Activated T-helper 2 cell treated with anti-CD3 and anti-CD28 coated beads, Interferon-gamma antibody, Interleukin-2, Interleukin-4, amounts not matched to agents 10 μg/mL and 5 μg/mL and 100 μg/mL, durations not matched to agents 14 hours and 24 hours and 36 hours (primary cell): ENCODE measurements at regions not wholly inside any gene's neighbourhood (a gene's known extent, or its start where the extent isn't known, plus 50 kb on each side); places are given as distances from the start of the nearest gene placed in this dataset.

ENCODE experiments used
- DNase-seq: peaks from one replicate; pipeline ENCODE4 v3.0.0; 2021; ENCODE audit warnings: low spot score
- H3K27ac Mint-ChIP-seq: one replicate; pipeline ENCODE4 v1.8.0; 2021; ENCODE audit warnings: mixed read lengths
- H3K27me3 Mint-ChIP-seq: one replicate; pipeline ENCODE4 v1.8.0; 2021; ENCODE audit warnings: low read depth, mixed read lengths
- H3K36me3 Mint-ChIP-seq: one replicate; pipeline ENCODE4 v1.8.0; 2021; ENCODE audit warnings: low read depth, mixed read lengths
- H3K4me1 Mint-ChIP-seq: one replicate; pipeline ENCODE4 v1.8.0; 2021; ENCODE audit warnings: low read depth, mixed read lengths
- H3K4me3 Mint-ChIP-seq: one replicate; pipeline ENCODE4 v1.8.0; 2021; ENCODE audit warnings: low read depth, mild to moderate bottlenecking, moderate library complexity, mixed read lengths
- H3K9me3 Mint-ChIP-seq: one replicate; pipeline ENCODE4 v1.8.0; 2021; ENCODE audit warnings: mixed read lengths
- intact Hi-C: fragments of 100-400 bp; cut with micrococcal nuclease; formaldehyde crosslinking; loops from one replicate; pipeline ENCODE4 v1.15.1; 2023

- intact Hi-C loops: no loop called here
- no peaks in the 10 kb centered on the region for H3K4me1 Mint-ChIP-seq
- no peak for DNase-seq
- H3K36me3 Mint-ChIP-seq: no peaks in the 10 kb centered on the region
- H3K9me3 Mint-ChIP-seq: no peaks in the 10 kb centered on the region
- no peak overlapping the region for H3K4me3 Mint-ChIP-seq
- no peak overlapping the region for H3K27ac Mint-ChIP-seq
- H3K27me3 Mint-ChIP-seq: no peaks in the 10 kb centered on the region
Observed at GRCh38 chr4:163609019-163609418, 114.5 kb downstream of the TMA16 start.

GRCh38 chr4:163610648-163611047, 116.2 kb downstream of the TMA16 start:
- intact Hi-C loops: no loop called here
- Mint-ChIP-seq H3K27ac (no peak overlapping the region), H3K36me3 (no peaks in the 10 kb centered on the region), H3K4me3 (no peak overlapping the region), H3K27me3 (no peaks in the 10 kb centered on the region), H3K4me1 (no peaks in the 10 kb centered on the region), H3K9me3 (no peaks in the 10 kb centered on the region)
- DNase-seq: no peak

DNA sequence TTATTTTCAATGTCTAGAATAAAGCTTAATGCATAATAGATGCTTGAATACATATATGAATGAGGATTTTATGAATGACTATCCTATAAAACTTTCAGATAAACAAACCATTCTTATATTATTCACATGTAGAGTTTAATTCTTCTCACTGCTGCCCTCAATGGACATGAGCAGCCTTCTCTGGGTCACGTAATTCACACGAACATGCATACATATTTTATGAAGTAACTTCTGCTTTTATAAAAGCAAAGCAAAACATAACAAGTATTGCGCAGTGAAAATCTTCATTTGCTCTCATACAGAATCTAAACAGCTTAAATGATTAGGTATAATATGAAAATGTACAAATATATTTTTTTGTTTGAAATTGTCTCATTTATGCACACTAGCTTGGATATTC, 116.7 kb downstream of the TMA16 start:
- H3K27me3 Mint-ChIP-seq: no peaks in the 10 kb centered on the region
- no peak for DNase-seq
- H3K9me3 Mint-ChIP-seq: no peaks in the 10 kb centered on the region
- H3K4me1 Mint-ChIP-seq: no peaks in the 10 kb centered on the region
- no peak overlapping the region for H3K27ac Mint-ChIP-seq
- no peaks in the 10 kb centered on the region for H3K36me3 Mint-ChIP-seq
- no peak overlapping the region for H3K4me3 Mint-ChIP-seq
- intact Hi-C loops: no loop called here

DNA sequence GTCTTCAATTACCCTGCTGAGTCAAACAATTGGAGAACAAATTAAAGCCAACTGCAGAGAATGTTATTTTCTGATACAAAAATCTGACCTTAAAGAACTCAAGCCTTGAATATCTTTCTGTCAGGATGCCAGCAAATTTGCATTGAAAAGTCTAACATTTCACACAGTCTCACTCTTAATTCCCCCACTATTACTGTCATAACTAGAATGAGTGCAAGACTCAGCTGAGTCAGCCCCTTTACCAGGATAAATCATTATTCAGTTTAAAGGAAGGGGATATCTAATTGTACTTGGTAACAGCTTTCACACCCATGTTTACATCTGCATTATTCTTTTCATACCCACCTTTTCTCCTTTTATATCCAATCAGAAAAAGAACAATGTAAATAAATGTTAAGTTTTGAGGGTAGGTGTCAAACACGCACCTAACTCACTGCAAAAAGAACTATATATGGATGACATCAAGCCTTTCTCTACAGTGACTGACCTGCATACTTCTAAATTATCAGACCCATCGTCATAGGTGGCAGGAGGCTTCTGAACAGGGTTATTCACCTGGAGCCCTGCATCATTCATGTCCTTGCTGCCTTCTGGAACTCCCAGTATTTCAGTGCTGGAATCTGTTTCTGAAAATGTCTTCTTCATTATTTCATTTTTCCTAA, 117.4 kb downstream of the TMA16 start:
- Mint-ChIP-seq H3K27me3 (no peaks in the 10 kb centered on the region), H3K4me3 (no peak overlapping the region), H3K9me3 (no peaks in the 10 kb centered on the region), H3K27ac (no peak overlapping the region), H3K36me3 (no peaks in the 10 kb centered on the region), H3K4me1 (no peaks in the 10 kb centered on the region)
- DNase-seq: no peak
- intact Hi-C loops: no loop called here

DNA sequence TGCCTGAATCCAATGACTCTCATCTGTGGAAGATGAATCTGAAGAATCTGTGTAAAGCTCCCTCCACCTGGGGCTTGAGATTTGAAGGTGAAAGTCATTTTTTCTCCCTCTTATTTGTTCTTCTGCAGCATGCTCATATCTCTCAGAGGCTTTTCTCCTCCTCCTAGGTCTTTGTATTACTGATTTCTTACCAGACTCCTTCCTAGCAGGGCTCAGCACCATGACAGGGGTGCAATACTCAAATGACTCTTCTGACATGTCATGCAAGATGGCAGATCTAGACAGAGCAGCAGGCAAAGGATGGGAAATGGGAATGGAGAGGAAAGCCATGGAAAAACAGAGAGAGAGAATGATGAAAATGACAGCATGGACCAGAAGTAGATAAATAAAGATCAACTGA, 118.3 kb downstream of the TMA16 start:
- H3K9me3 Mint-ChIP-seq: no peaks in the 10 kb centered on the region
- H3K27me3 Mint-ChIP-seq: no peaks in the 10 kb centered on the region
- DNase-seq: no peak
- intact Hi-C loops: no loop called here
- H3K27ac Mint-ChIP-seq: no peak overlapping the region
- no peaks in the 10 kb centered on the region for H3K4me1 Mint-ChIP-seq
- H3K36me3 Mint-ChIP-seq: no peaks in the 10 kb centered on the region
- H3K4me3 Mint-ChIP-seq: no peak overlapping the region

- Mint-ChIP-seq H3K4me3 (no peak overlapping the region), H3K27me3 (no peaks in the 10 kb centered on the region), H3K27ac (no peak overlapping the region), H3K9me3 (no peaks in the 10 kb centered on the region), H3K36me3 (no peaks in the 10 kb centered on the region), H3K4me1 (no peaks in the 10 kb centered on the region)
- intact Hi-C loops: no loop called here
- no peak for DNase-seq
Observed at GRCh38 chr4:163613383-163613782, 118.9 kb downstream of the TMA16 start.

DNA sequence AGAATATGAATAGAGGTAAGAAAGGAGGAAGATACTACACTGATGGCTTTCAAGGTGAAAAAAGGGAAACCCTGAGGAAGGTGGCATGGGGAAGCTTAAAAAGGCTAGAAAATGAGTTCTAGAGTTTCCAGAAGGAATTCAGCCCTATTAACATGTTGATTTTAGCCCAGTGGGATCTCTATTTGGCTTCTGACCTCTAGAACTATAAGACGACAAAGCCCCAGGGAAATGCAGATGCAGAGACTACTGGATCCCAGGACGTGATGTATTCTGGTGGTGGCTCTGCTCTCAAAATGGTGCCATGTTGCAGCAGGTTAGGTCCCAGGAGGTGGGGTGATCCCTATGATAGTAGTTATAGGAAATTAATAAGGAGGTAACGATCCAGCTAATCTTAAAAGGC, 120.4 kb downstream of the TMA16 start:
- intact Hi-C loops: no loop called here
- H3K36me3 Mint-ChIP-seq: no peaks in the 10 kb centered on the region
- no peak overlapping the region for H3K4me3 Mint-ChIP-seq
- no peaks in the 10 kb centered on the region for H3K4me1 Mint-ChIP-seq
- H3K27me3 Mint-ChIP-seq: no peaks in the 10 kb centered on the region
- no peak overlapping the region for H3K27ac Mint-ChIP-seq
- H3K9me3 Mint-ChIP-seq: no peaks in the 10 kb centered on the region
- DNase-seq: no peak

GRCh38 chr4:163618845-163619244, 124.4 kb downstream of the TMA16 start:
- intact Hi-C loops: no loop called here
- DNase-seq: no peak
- H3K4me3 Mint-ChIP-seq: no peak overlapping the region
- H3K36me3 Mint-ChIP-seq: no peaks in the 10 kb centered on the region
- no peak overlapping the region for H3K27ac Mint-ChIP-seq
- no peaks in the 10 kb centered on the region for H3K4me1 Mint-ChIP-seq
- no peaks in the 10 kb centered on the region for H3K27me3 Mint-ChIP-seq
- H3K9me3 Mint-ChIP-seq: no peaks in the 10 kb centered on the region

- H3K4me3 Mint-ChIP-seq: no peak overlapping the region
- no peaks in the 10 kb centered on the region for H3K36me3 Mint-ChIP-seq
- no peaks in the 10 kb centered on the region for H3K27me3 Mint-ChIP-seq
- H3K9me3 Mint-ChIP-seq: no peaks in the 10 kb centered on the region
- intact Hi-C loops: no loop called here
- no peak overlapping the region for H3K27ac Mint-ChIP-seq
- DNase-seq: no peak
- no peaks in the 10 kb centered on the region for H3K4me1 Mint-ChIP-seq
Observed at GRCh38 chr4:163620738-163621137, 126.2 kb downstream of the TMA16 start.

DNA sequence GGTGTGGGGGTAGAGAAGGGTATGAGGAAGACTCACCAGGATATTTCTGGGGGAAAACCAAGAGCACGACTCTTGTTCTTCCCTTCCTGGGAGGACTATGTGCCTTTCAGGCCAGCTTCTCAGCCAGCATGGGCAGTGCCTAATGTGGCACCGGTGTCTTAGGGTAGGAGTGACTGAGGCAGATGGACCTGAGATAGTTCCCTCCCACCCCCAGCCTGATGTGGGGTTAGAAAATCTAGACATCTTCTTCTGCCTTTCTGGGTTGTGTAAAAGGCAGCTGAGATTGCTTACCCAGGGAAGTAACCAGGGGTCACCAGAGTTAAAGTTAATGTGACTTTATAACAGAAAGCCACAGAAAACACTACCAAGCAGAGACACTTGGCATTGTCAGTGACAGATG, 127.3 kb downstream of the TMA16 start:
- no peaks in the 10 kb centered on the region for H3K9me3 Mint-ChIP-seq
- H3K4me3 Mint-ChIP-seq: no peak overlapping the region
- no peak overlapping the region for H3K27ac Mint-ChIP-seq
- H3K36me3 Mint-ChIP-seq: no peaks in the 10 kb centered on the region
- no peaks in the 10 kb centered on the region for H3K4me1 Mint-ChIP-seq
- intact Hi-C loops: no loop called here
- no peak for DNase-seq
- H3K27me3 Mint-ChIP-seq: no peaks in the 10 kb centered on the region

GRCh38 chr4:163622379-163623035, 128.0 kb downstream of the TMA16 start:
- Mint-ChIP-seq H3K27ac (no peak overlapping the region), H3K4me1 (no peaks in the 10 kb centered on the region), H3K27me3 (no peaks in the 10 kb centered on the region), H3K36me3 (no peaks in the 10 kb centered on the region), H3K9me3 (peaks cover 3% of the 10 kb centered on the region), H3K4me3 (no peak overlapping the region)
- DNase-seq: no peak
- intact Hi-C loops: no loop called here

DNA sequence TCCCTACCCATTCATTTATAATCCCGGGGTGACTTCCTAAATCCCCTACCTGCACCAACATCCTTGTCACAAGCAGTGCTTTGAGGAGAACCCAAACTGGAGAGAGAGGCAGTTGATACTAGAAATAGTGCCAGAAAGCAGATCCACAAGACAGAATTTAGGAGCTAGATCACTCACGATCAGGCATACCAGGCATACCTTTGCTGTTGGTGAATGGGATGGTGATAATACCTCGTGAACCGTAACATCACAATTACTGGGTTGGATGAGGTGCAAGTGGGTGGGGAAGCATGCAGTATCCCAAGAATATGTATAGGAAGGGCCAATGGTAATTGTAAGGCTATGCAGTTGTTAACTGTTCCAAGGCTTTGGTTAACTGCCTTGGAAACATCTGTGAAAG, 129.3 kb downstream of the TMA16 start:
- Mint-ChIP-seq H3K27ac (no peak overlapping the region), H3K4me3 (no peak overlapping the region), H3K36me3 (no peaks in the 10 kb centered on the region), H3K4me1 (no peaks in the 10 kb centered on the region), H3K27me3 (no peaks in the 10 kb centered on the region), H3K9me3 (peaks cover 5% of the 10 kb centered on the region)
- DNase-seq: no peak
- intact Hi-C loops: no loop called here

DNA sequence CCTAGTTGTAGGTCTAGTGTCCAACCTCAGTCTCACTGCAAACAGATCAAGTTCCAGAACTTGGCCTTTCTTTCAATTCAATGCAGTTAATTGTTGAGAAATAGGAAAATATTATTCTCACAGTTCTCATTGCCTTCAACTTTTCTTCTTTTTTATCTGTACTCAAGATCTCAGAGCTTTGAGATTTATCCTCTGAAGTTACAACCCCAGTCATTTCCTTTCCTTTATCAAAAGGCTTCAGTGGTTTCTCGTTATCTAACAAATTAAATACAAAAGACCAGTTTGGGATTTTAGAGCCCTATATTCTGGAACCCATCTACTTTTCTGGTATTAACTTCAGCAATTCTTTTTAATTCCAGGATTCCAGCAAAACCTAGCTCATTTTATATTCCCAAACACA, 130.2 kb downstream of the TMA16 start:
- no peak for DNase-seq
- Mint-ChIP-seq H3K4me1 (no peaks in the 10 kb centered on the region), H3K9me3 (peaks cover 5% of the 10 kb centered on the region), H3K27ac (no peak overlapping the region), H3K27me3 (no peaks in the 10 kb centered on the region), H3K36me3 (no peaks in the 10 kb centered on the region), H3K4me3 (no peak overlapping the region)
- intact Hi-C loops: no loop called here

DNA sequence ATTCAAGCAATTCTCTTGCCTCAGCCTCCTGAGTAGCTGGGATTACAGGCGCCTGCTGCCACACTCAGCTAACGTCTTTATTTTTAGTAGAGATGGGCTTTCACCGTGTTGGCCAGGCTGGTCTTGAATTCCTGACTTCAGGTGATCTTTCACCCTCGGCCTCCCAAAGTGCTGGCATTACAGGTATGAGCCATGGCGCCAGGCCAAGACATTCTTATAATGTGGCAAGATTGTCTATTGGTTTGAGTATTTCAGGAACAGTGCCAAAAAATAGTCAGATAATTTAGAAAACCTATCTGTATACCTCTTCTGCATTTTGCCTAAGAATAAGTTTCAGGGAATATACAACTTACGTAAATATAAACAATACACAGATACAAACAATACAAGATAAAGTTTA, 136.8 kb downstream of the TMA16 start:
- no peak for DNase-seq
- H3K9me3 Mint-ChIP-seq: peaks cover 11% of the 10 kb centered on the region
- no peaks in the 10 kb centered on the region for H3K27me3 Mint-ChIP-seq
- H3K4me3 Mint-ChIP-seq: no peak overlapping the region
- no peaks in the 10 kb centered on the region for H3K36me3 Mint-ChIP-seq
- intact Hi-C loops: no loop called here
- no peaks in the 10 kb centered on the region for H3K4me1 Mint-ChIP-seq
- no peak overlapping the region for H3K27ac Mint-ChIP-seq
